GM12874 (cell line): ENCODE measurements at regions not wholly inside any gene's neighbourhood (a gene's known extent, or its start where the extent isn't known, plus 50 kb on each side); places are given as distances from the start of the nearest gene placed in this dataset.

Experiments
- TF ChIP-seq, protein P1 (sequence below): IDR thresholded peaks from 2 replicates; pipeline ENCODE4 v1.5.1; 2011; ENCODE audit warnings: low read depth, mild to moderate bottlenecking, control low read depth, low read length, moderate library complexity; ENCODE audit not compliant: insufficient read depth

DNA sequence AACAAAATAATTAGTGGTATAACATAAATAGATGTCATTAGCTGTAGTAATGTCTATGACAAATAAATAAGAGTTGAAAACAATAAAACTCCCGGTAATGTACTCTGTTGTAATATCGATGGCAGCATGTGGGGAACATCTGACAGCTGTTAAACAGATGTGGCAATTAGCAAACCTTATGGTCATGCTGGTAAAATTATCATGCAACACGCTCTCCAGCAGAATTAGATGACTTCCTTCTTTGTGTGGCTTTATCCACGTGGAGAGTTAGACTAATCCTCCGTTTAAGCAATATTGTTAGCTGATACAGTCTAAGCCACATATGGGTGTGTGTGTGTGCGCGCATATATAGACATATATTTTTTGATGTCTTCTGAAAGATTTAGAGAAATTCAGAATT is 77.7 kb upstream of the ZFP64 start:
- TF ChIP-seq, protein P1, sequence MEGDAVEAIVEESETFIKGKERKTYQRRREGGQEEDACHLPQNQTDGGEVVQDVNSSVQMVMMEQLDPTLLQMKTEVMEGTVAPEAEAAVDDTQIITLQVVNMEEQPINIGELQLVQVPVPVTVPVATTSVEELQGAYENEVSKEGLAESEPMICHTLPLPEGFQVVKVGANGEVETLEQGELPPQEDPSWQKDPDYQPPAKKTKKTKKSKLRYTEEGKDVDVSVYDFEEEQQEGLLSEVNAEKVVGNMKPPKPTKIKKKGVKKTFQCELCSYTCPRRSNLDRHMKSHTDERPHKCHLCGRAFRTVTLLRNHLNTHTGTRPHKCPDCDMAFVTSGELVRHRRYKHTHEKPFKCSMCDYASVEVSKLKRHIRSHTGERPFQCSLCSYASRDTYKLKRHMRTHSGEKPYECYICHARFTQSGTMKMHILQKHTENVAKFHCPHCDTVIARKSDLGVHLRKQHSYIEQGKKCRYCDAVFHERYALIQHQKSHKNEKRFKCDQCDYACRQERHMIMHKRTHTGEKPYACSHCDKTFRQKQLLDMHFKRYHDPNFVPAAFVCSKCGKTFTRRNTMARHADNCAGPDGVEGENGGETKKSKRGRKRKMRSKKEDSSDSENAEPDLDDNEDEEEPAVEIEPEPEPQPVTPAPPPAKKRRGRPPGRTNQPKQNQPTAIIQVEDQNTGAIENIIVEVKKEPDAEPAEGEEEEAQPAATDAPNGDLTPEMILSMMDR: no peak

DNA sequence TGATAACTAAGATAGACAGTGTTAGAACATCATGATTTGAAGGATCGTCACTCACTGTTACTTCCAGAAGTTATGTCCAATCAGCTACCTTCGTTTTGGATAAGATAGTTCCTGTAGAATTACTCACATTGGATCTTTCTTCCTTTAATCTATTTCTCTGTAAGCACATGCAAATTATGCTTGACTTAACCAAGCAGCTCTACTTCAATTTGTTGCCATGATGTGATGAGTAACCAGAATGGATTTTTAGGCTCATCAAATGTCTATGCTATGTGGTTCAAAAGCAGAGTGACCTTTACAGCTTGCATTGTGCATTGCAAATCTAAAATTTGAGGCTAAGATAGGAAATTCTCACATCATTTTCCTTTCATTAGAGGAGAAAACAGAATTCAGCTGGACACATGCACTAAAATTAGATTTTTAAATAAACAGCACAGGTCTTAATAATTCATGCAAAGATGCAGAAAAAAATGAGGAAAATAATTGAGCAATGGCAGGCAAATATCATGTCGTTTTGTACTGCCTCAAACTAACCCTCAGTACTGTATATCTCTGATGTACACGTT is 76.7 kb upstream of the ZFP64 start:
- TF ChIP-seq, protein P1: no peak

DNA sequence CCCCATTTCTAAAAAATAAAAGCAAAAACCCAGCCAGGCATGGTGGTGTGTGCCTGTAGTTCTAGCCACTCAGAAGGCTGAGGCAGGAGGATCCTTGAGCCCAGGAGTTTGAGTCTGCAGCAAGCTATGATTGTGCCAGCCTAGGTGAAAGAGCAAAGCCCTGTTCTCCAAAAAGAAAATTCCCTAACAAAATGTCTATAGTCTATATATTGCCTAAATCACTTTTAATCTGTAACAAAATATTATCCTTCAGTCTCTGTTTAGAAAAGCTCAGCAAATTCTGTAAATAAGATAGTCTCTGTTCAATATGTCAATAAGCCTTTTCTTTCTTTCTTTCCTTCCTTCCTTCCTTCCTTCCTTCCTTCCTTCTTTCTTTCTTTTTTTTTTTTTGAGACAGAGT is 75.8 kb upstream of the ZFP64 start:
- TF ChIP-seq, protein P1: no peak

DNA sequence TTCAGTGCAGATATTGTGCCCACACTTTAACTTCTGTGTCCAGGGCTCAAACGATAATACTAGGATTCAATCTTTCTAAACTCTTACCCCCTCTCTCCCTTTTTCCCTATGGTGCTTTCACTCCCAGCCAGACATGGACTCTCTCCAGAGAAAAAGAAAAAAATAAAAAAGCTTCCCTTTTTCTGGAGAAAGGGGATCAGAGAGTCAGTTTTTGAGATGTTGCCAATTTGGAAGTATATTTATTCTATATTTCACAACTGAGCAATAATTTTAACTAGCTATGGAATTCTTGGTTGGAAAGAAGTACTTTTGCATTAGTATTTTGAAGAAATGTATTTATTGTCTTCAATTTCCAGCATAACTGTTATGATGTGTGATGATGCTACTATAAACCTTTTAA is 72.2 kb upstream of the ZFP64 start:
- TF ChIP-seq, protein P1: no peak

DNA sequence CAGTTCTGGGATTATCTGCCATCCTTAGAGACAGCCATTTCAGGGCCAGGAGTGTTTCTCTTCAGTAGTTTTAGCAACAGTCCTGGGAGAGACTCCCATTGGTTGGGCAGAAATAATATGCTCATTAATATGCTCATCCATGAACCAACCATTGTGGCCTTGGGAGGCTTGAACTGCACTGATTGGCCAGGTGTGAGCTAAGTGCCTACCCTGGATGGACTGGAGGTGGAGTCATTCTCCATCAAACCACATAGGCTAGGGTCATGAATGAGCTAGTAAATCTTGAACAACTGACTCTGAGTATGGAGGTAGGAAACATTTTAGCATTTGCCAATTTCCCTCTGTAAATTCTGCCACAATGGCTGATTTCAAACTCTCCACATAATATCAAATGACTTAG is 70.2 kb upstream of the ZFP64 start:
- TF ChIP-seq, protein P1: no peak

DNA sequence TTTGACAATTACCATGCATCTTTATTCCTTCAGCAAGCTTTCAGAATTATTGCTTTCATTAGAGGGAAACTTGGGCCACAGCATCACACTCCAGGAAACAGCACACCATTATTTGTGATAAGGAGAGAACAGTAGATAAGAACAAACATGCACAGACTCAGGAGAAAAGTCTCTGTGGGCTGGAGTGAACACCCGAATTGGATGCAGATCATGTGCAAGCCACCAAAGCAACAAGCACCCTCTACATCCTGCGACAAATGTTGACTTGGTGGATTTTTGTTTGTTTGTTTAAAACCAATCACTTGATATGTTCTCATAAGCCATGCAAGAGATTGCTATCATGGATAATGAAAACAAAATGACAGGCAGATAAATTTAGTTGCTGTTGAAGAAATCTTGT is 67.7 kb upstream of the ZFP64 start:
- TF ChIP-seq, protein P1: no peak

DNA sequence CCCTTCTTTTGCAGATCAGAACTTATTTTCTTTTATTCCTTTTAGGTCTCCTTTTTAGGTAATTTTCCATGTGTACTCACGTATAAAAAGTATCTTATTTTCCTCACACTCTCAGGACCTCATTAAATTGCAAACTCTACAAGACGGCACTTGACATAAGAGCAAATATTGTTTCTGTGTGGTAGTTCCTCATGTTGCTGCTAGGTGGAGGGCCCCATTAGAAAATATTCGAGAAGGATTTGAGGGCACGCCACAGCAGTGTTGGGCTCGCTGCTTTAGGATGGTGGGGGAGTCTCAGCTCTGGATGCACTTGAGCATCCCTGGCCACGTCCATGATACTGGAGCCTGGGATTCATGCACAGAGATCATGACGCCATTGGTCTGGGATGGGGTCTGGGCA is 64.9 kb upstream of the ZFP64 start:
- TF ChIP-seq, protein P1: no peak

DNA sequence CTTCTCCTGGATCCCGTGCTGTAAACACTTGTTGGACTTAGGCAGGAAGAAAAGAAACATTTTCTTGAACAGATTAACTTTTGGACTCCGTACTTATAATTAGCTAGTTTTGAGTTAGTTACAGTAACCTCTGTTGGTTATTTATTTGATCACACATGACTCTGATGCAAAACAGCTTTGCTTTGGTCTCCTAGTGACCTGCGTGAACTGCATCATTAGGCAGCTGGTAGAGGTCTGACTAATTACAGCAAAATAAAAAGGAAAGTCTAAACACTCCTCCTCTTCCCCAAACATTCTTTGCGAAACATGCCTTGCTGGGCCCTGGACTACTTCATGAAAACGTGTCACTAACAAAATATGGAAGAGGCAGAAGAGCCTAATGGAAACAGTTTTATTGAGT is 61.1 kb upstream of the ZFP64 start:
- TF ChIP-seq, protein P1: no peak
